Gastrocnemius medialis (tissue), 4 donors: ENCODE measurements at regions not wholly inside any gene's neighbourhood (a gene's known extent, or its start where the extent isn't known, plus 50 kb on each side); places are given as distances from the start of the nearest gene placed in this dataset.

Source experiments
- ATAC-seq, 2 donors: fragments of 150-250 bp; one replicate each; pipeline ENCODE4 v1.9.1; 2016
- DNase-seq, 2 donors: peaks; one replicate each; pipeline ENCODE4 v3.0.0-alpha.2; 2019
- H3K27ac ChIP-seq, 4 donors: fragments of 200-600 bp; sonication (generic); 1 replicate in 1 of 4; 2 replicates in 3 of 4; pipeline ENCODE4 v1.5.1; 2016 to 2018; ENCODE audit warnings: mild to moderate bottlenecking in 2 of 4, moderate library complexity in 1 of 4
- H3K27me3 ChIP-seq, 3 donors: fragments of 200-600 bp; sonication (generic) in 2 of 3; 1 replicate in 1 of 3; 2 replicates in 2 of 3; pipeline versions ENCODE4 v1.5.1 to v1.6.0; 2016 to 2019; ENCODE audit warnings: mild to moderate bottlenecking in 1 of 3, moderate library complexity in 1 of 3
- H3K36me3 ChIP-seq, 2 donors: fragments of 200-600 bp; sonication (generic) in 1 of 2; one replicate each; pipeline ENCODE4 v1.5.1; 2017 to 2018
- H3K4me1 ChIP-seq, 2 donors: fragments of 200-600 bp; sonication (generic) in 1 of 2; one replicate each; pipeline ENCODE4 v1.5.1; 2016 to 2017; ENCODE audit warnings: mild to moderate bottlenecking in 2 of 2
- H3K4me3 ChIP-seq, 4 donors: fragments of 200-600 bp; sonication (generic) in 3 of 4; 1 replicate in 1 of 4; 2 replicates in 3 of 4; pipeline ENCODE4 v1.5.1; 2016 to 2019; ENCODE audit warnings: mild to moderate bottlenecking in 2 of 4
- H3K9me3 ChIP-seq, 3 donors: fragments of 200-600 bp; sonication (generic) in 2 of 3; 1 replicate in 1 of 3; 2 replicates in 2 of 3; pipeline ENCODE4 v1.5.1; 2016 to 2019
- POLR2A ChIP-seq, 2 donors: fragments of 450-650 bp; IDR thresholded peaks; one replicate each; pipeline ENCODE4 v1.6.1; 2017; ENCODE audit warnings: antibody characterized with exemption in 2 of 2, mild to moderate bottlenecking in 2 of 2, moderate library complexity in 2 of 2
- in situ Hi-C, 4 donors: fragments of 200-750 bp; cut with MboI; loops; one replicate each; pipeline versions ENCODE4 v1.15.0 to v1.8.0; 2017; ENCODE audit warnings: low sequenced_read_pairs in 4 of 4
- intact Hi-C: fragments of 100-400 bp; cut with DNase I; formaldehyde crosslinking; loops from one replicate; pipeline ENCODE4 v1.15.1; 2023; ENCODE audit warnings: low total_unique reads
- TF ChIP-seq, protein P1 (sequence below), 5 experiments: fragments of 450-650 bp in 3 of 5; fragments of 200-600 bp in 2 of 5; sonication (generic) in 2 of 5; IDR thresholded peaks in 4 of 5; conservative IDR thresholded peaks in 1 of 5; 1 replicate in 4 of 5; 2 replicates in 1 of 5; pipeline ENCODE4 v1.5.1; 2016 to 2019; ENCODE audit warnings: antibody characterized with exemption in 5 of 5, mild to moderate bottlenecking in 3 of 5, moderate library complexity in 3 of 5

- no peaks in the 10 kb centered on the region for H3K36me3 ChIP-seq
- intact Hi-C loops (no loop called here), in situ Hi-C loops (no loop called here)
- H3K4me1 ChIP-seq = no peaks in the 10 kb centered on the region
- DNase-seq (no peak), ATAC-seq (no peak)
- TF ChIP-seq, protein P1, sequence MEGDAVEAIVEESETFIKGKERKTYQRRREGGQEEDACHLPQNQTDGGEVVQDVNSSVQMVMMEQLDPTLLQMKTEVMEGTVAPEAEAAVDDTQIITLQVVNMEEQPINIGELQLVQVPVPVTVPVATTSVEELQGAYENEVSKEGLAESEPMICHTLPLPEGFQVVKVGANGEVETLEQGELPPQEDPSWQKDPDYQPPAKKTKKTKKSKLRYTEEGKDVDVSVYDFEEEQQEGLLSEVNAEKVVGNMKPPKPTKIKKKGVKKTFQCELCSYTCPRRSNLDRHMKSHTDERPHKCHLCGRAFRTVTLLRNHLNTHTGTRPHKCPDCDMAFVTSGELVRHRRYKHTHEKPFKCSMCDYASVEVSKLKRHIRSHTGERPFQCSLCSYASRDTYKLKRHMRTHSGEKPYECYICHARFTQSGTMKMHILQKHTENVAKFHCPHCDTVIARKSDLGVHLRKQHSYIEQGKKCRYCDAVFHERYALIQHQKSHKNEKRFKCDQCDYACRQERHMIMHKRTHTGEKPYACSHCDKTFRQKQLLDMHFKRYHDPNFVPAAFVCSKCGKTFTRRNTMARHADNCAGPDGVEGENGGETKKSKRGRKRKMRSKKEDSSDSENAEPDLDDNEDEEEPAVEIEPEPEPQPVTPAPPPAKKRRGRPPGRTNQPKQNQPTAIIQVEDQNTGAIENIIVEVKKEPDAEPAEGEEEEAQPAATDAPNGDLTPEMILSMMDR (IDR thresholded peaks at IDR 0.05 in 4 of 5, conservative IDR thresholded peaks at IDR 0.05 in 1 of 5) = no peak
- no peak for TF ChIP-seq POLR2A (IDR thresholded peaks at IDR 0.05)
- H3K27me3 ChIP-seq = no peaks in the 10 kb centered on the region
- H3K27ac ChIP-seq = no peak overlapping the region
- H3K9me3 ChIP-seq = no peaks in the 10 kb centered on the region
- no peak overlapping the region for H3K4me3 ChIP-seq
Measured at GRCh38 chr12:33596061-33596460, 156.4 kb upstream of the SYT10 start.

- no peaks in the 10 kb centered on the region for H3K36me3 ChIP-seq
- no peak overlapping the region for H3K27ac ChIP-seq
- intact Hi-C loops (no loop called here), in situ Hi-C loops (no loop called here)
- H3K27me3 ChIP-seq = no peaks in the 10 kb centered on the region
- DNase-seq (no peak), ATAC-seq (no peak)
- H3K4me1 ChIP-seq = no peaks in the 10 kb centered on the region
- H3K4me3 ChIP-seq = no peak overlapping the region
- H3K9me3 ChIP-seq = no peaks in the 10 kb centered on the region
- TF ChIP-seq POLR2A (IDR thresholded peaks at IDR 0.05) = no peak
- TF ChIP-seq, protein P1 (IDR thresholded peaks at IDR 0.05 in 4 of 5, conservative IDR thresholded peaks at IDR 0.05 in 1 of 5) = no peak
Measured at GRCh38 chr12:33596814-33597213, 157.2 kb upstream of the SYT10 start.

DNA sequence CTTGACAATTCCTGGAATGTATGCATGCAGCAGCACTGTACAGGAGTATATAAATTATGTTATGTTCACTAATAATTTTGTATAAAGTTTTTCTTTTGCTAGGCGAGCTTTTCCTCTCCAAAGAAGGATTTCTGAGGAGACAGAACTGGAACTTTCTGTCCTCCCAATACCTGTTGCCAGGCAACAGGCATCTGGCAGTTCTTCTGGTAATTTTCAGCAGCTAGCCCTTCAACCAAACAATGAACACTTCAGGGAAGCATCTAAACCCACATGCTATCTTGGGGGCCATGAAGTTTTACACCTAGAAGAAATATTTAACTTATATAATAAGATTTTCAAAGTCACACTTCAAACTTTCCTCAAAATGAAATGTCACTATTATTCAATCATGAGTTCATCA is 162.9 kb upstream of the SYT10 start:
- no peak overlapping the region for H3K27ac ChIP-seq
- H3K4me1 ChIP-seq = no peaks in the 10 kb centered on the region
- no peaks in the 10 kb centered on the region for H3K9me3 ChIP-seq
- DNase-seq (no peak), ATAC-seq (no peak)
- no peaks in the 10 kb centered on the region for H3K36me3 ChIP-seq
- TF ChIP-seq POLR2A (IDR thresholded peaks at IDR 0.05) = no peak
- TF ChIP-seq, protein P1 (IDR thresholded peaks at IDR 0.05 in 4 of 5, conservative IDR thresholded peaks at IDR 0.05 in 1 of 5) = no peak
- intact Hi-C loops = no loop called here
- H3K4me3 ChIP-seq = no peak overlapping the region
- in situ Hi-C loops = no loop called here
- no peaks in the 10 kb centered on the region for H3K27me3 ChIP-seq

DNA sequence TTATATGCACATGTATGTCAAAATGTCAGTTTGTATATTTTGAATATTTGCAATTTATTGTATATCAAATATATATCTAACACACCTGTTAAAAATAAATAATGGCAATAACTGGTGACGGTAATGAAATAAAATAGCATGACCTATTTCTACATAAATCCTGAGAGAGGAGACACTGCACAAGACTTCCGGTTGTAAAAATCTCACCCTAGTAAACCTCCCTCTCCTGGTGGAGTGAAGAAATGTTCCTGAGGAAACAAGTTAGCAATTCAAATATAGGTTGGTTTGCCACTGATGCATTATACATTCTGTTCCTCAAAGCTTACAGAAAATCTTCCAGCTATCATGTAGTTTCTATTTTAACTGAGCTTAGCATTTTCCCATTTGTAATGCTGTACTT is 166.1 kb upstream of the SYT10 start:
- no peaks in the 10 kb centered on the region for H3K36me3 ChIP-seq
- DNase-seq (no peak), ATAC-seq (no peak)
- no peaks in the 10 kb centered on the region for H3K27me3 ChIP-seq
- H3K4me1 ChIP-seq = no peaks in the 10 kb centered on the region
- in situ Hi-C loops = no loop called here
- intact Hi-C loops = no loop called here
- H3K27ac ChIP-seq = no peak overlapping the region
- H3K4me3 ChIP-seq = no peak overlapping the region
- H3K9me3 ChIP-seq = no peaks in the 10 kb centered on the region
- TF ChIP-seq, protein P1 (IDR thresholded peaks at IDR 0.05 in 4 of 5, conservative IDR thresholded peaks at IDR 0.05 in 1 of 5) = no peak
- TF ChIP-seq POLR2A (IDR thresholded peaks at IDR 0.05) = no peak

DNA sequence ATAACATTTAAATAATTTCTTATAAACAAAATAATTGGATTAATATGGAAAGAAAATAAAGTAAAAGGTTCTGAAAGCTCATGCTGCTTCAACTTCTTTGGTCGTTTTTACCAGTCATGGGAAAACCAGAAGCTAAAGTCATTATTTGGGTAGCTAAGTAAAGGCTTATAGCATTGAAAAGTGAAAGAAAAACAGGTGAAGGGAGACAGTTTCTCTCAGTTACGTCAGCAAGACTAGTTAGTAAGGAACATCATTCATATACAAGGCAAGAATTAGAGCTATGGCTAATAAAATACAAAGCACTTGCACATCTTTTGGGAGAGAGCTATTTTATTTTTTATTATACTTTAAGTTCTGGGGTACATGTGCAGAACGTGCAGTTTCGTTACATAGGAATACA is 170.3 kb upstream of the SYT10 start:
- in situ Hi-C loops = no loop called here
- H3K4me3 ChIP-seq = no peak overlapping the region
- no peak for ATAC-seq

More for the DNA sequence above, 170.3 kb upstream of the SYT10 start:
- intact Hi-C loops = no loop called here
- Histone ChIP-seq H3K27ac (no peak overlapping the region), H3K9me3 (no peaks in the 10 kb centered on the region), H3K27me3 (no peaks in the 10 kb centered on the region), H3K36me3 (no peaks in the 10 kb centered on the region), H3K4me1 (no peaks in the 10 kb centered on the region)
- no peak for DNase-seq
- TF ChIP-seq, protein P1 (IDR thresholded peaks at IDR 0.05 in 4 of 5, conservative IDR thresholded peaks at IDR 0.05 in 1 of 5) = no peak
- TF ChIP-seq POLR2A (IDR thresholded peaks at IDR 0.05) = no peak
